H1 (cell line): ENCODE measurements at regions not wholly inside any gene's neighbourhood (a gene's known extent, or its start where the extent isn't known, plus 50 kb on each side); places are given as distances from the start of the nearest gene placed in this dataset.
"Not testable (repeated sequence)": the region's sequence is repeated elsewhere in the genome, so short reads cannot be mapped to it uniquely, and the experiment has no call there.

Experiments
- CBX5 ChIP-seq: fragments of 300-800, 300-1000 bp; sonication (generic); IDR thresholded peaks from 2 replicates; pipeline ENCODE4 v1.7.1; 2016; ENCODE audit warnings: antibody characterized with exemption, low read length, low read depth
- SIN3A ChIP-seq, 2 experiments: IDR thresholded peaks in 1 of 2; conservative IDR thresholded peaks in 1 of 2; 2 replicates each; pipeline ENCODE4 v1.6.1; 2011 to 2012; ENCODE audit warnings: low read length in 2 of 2, improper control_type of control experiment in 1 of 2, low read depth in 1 of 2, mild to moderate bottlenecking in 1 of 2

DNA sequence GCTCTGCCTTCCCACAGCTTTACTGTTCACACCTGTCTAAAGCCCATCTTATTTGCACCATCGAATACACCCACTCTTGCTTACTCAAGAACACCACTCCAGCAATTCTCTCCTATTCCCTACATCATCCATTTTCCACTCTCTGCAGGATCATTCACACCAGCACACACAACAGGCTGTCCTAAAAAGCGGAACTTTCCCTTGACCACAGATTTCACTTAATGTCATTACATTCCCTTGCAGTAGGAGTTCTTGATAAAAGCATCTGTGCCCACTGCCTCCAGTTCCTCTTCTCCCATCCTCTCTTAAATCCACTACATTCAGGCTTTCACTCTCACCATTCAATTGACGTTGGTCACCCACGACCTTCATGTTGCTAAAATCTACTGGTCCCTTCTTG lies 103.0 kb upstream of the PABPC3 start:
- not testable (repeated sequence) for TF ChIP-seq SIN3A (conservative IDR thresholded peaks at IDR 0.05 in 1 of 2, IDR thresholded peaks at IDR 0.05 in 1 of 2; ENCODE audit: low read depth in 1 of 2, low read length in 2 of 2); CBX5
